ENCODE measurements at regions not wholly inside any gene's neighbourhood (a gene's known extent, or its start where the extent isn't known, plus 50 kb on each side); places are given as distances from the start of the nearest gene placed in this dataset.

DNA sequence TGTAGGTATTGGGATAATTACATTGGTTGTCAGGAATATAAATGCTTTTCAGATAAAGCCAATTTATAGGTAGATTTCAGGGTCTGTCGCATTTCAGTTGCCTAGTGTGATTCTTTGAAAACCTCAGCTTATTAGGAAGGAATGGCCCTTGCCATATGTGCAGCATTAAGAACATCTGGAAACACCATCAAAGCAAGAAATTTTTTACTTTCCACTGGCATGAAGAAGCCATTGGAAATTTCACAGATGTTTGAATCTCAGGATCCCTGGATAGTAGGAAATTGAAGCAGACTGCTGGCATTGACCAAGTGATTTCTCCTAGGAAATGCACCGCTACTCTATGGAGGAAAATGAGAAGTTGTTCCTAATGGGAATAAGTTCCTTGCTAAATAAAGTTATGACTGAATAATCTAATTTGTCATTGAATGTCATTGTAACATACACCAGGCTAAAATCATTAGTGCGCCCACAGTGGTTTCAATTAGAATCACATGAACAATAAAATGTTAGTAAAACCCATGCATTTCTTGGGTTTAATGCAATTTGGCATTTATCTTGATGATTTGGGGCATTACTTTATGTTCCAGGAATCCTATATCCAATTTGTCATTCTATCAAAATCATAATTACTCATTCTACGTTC, 950.1 kb downstream of the EPHA7 start:
- Histone ChIP-seq H3K4me2 (no peak overlapping the region), H3K9me3 (no peaks in the 10 kb centered on the region), H3K4me1 (no peaks in the 10 kb centered on the region), H3K27ac (no peak overlapping the region), H3K4me3 (no peak overlapping the region)
- POLR2A ChIA-PET = no interaction called here
- WGBS (ENCODE audit: missing lambda C conversion rate) = 17% methylated on average over 4 of the region's 4 CpGs
- no peak for FAIRE-seq
- DNase-seq (ENCODE audit: low read depth in 1 of 2, low spot score in 1 of 2) = no peak
- TF ChIP-seq TFCP2L1 (CRISPR knock-in tag; IDR thresholded peaks at IDR 0.05) = no peak
- TF ChIP-seq, protein P1, sequence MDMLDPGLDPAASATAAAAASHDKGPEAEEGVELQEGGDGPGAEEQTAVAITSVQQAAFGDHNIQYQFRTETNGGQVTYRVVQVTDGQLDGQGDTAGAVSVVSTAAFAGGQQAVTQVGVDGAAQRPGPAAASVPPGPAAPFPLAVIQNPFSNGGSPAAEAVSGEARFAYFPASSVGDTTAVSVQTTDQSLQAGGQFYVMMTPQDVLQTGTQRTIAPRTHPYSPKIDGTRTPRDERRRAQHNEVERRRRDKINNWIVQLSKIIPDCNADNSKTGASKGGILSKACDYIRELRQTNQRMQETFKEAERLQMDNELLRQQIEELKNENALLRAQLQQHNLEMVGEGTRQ (IDR thresholded peaks at IDR 0.05) = no peak
- no peak for TF ChIP-seq RFX5 (IDR thresholded peaks at IDR 0.05)
- TF ChIP-seq SMC3 (IDR thresholded peaks at IDR 0.05) = no peak
- TF ChIP-seq HOXA7 (CRISPR knock-in tag; IDR thresholded peaks at IDR 0.05) = no peak
- no peak for ATAC-seq
- CTCF ChIA-PET = no interaction called here

GRCh38 chr6:92468066-92468465, 951.3 kb downstream of the EPHA7 start:
- ATAC-seq (no peak), DNase-seq (ENCODE audit: low read depth in 1 of 2, low spot score in 1 of 2) (no peak), FAIRE-seq (no peak)
- Histone ChIP-seq H3K4me3 (no peak overlapping the region), H3K4me1 (no peaks in the 10 kb centered on the region), H3K4me2 (no peak overlapping the region), H3K9me3 (no peaks in the 10 kb centered on the region), H3K27ac (no peak overlapping the region)
- CTCF ChIA-PET = no interaction called here
- TF ChIP-seq RCOR1 (IDR thresholded peaks at IDR 0.05; ENCODE audit: low read depth, low read length) (no peak), POLR2AphosphoS2 (conservative IDR thresholded peaks at IDR 0.05; ENCODE audit: low read length) (no peak), KDM1A (IDR thresholded peaks at IDR 0.05; ENCODE audit: low read depth) (no peak), TFCP2L1 (CRISPR knock-in tag; IDR thresholded peaks at IDR 0.05) (no peak), HOXB13 (CRISPR knock-in tag; IDR thresholded peaks at IDR 0.05; ENCODE audit: low read depth) (no peak), EP300 (IDR thresholded peaks at IDR 0.05) (no peak), SMC3 (IDR thresholded peaks at IDR 0.05) (no peak), HOXA7 (CRISPR knock-in tag; IDR thresholded peaks at IDR 0.05) (no peak), REST (IDR thresholded peaks at IDR 0.05) (no peak), ZNF302 (CRISPR knock-in tag; IDR thresholded peaks at IDR 0.05) (no peak), MAFK (IDR thresholded peaks at IDR 0.05; ENCODE audit: partially characterized antibody) (no peak), HOXB5 (CRISPR knock-in tag; IDR thresholded peaks at IDR 0.05) (no peak), CHD2 (IDR thresholded peaks at IDR 0.05; ENCODE audit: low read length, partially characterized antibody) (no peak), ZFP36 (IDR thresholded peaks at IDR 0.05; ENCODE audit: borderline replicate concordance, partially characterized antibody) (no peak), CTCF (IDR thresholded peaks at IDR 0.05) (no peak), ESRRA (IDR thresholded peaks at IDR 0.05; ENCODE audit: borderline replicate concordance, low read length) (no peak)
- TF ChIP-seq, protein P2, sequence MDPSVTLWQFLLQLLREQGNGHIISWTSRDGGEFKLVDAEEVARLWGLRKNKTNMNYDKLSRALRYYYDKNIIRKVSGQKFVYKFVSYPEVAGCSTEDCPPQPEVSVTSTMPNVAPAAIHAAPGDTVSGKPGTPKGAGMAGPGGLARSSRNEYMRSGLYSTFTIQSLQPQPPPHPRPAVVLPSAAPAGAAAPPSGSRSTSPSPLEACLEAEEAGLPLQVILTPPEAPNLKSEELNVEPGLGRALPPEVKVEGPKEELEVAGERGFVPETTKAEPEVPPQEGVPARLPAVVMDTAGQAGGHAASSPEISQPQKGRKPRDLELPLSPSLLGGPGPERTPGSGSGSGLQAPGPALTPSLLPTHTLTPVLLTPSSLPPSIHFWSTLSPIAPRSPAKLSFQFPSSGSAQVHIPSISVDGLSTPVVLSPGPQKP (IDR thresholded peaks at IDR 0.05; ENCODE audit: low read depth, low read length) = no peak
- TF ChIP-seq, protein P3, sequence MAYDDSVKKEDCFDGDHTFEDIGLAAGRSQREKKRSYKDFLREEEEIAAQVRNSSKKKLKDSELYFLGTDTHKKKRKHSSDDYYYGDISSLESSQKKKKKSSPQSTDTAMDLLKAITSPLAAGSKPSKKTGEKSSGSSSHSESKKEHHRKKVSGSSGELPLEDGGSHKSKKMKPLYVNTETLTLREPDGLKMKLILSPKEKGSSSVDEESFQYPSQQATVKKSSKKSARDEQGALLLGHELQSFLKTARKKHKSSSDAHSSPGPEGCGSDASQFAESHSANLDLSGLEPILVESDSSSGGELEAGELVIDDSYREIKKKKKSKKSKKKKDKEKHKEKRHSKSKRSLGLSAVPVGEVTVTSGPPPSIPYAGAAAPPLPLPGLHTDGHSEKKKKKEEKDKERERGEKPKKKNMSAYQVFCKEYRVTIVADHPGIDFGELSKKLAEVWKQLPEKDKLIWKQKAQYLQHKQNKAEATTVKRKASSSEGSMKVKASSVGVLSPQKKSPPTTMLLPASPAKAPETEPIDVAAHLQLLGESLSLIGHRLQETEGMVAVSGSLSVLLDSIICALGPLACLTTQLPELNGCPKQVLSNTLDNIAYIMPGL (CRISPR knock-in tag; IDR thresholded peaks at IDR 0.05; ENCODE audit: borderline replicate concordance) = no peak
- POLR2A ChIA-PET = no interaction called here
